ENCODE measurements at regions not wholly inside any gene's neighbourhood (a gene's known extent, or its start where the extent isn't known, plus 50 kb on each side); places are given as distances from the start of the nearest gene placed in this dataset.
A peak's percentile ranks its signal among the peaks of the same experiment; 100 is the strongest.

DNA sequence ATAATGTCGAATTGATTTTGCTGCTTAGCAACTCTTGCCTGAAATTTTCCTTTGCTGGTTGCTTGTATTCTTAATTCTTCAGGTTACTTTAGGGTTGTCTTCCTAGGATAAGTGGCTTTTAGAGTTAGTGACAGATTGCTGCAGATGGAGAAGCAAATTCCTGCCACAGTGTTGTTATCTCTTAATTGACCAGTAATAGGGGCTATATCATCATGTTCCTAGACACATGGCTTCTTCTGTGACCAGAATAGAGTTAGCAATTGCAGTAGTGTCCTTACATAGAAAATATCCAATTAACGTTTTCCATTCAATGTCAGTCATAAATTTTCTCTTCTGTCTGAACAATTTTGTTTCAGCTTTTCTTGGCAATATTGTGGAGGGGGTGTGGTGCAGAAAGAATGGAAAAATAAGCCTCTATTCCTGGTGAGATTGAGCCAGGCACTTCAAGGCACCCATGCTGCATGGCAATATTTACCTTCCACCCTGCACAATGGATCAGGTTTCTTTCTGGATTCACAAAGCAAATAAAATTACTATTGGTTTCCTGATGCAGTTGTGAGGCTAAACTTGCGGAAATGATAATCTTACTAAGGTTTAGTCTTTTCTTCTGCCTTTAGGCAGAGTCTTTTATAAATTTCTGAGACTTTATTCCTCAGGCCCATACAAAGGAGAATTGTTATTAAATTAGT is 1481.5 kb downstream of the EFNA5 start:
- TF ChIP-seq, protein P1, sequence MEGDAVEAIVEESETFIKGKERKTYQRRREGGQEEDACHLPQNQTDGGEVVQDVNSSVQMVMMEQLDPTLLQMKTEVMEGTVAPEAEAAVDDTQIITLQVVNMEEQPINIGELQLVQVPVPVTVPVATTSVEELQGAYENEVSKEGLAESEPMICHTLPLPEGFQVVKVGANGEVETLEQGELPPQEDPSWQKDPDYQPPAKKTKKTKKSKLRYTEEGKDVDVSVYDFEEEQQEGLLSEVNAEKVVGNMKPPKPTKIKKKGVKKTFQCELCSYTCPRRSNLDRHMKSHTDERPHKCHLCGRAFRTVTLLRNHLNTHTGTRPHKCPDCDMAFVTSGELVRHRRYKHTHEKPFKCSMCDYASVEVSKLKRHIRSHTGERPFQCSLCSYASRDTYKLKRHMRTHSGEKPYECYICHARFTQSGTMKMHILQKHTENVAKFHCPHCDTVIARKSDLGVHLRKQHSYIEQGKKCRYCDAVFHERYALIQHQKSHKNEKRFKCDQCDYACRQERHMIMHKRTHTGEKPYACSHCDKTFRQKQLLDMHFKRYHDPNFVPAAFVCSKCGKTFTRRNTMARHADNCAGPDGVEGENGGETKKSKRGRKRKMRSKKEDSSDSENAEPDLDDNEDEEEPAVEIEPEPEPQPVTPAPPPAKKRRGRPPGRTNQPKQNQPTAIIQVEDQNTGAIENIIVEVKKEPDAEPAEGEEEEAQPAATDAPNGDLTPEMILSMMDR (conservative IDR thresholded peaks at IDR 0.05): no peak
- H3K27ac ChIP-seq: peak overlapping the region; percentile 14; the same call in 1 of the 2 replicates

GRCh38 chr5:106185661-106186081 is 1485.1 kb downstream of the EFNA5 start:
- TF ChIP-seq, protein P1 (conservative IDR thresholded peaks at IDR 0.05): no peak
- no peak overlapping the region for H3K27ac ChIP-seq

- H3K27ac ChIP-seq: no peak overlapping the region
- TF ChIP-seq, protein P1 (conservative IDR thresholded peaks at IDR 0.05): no peak
These were observed 1495.8 kb downstream of the EFNA5 start for GRCh38 chr5:106174903-106175302.

DNA sequence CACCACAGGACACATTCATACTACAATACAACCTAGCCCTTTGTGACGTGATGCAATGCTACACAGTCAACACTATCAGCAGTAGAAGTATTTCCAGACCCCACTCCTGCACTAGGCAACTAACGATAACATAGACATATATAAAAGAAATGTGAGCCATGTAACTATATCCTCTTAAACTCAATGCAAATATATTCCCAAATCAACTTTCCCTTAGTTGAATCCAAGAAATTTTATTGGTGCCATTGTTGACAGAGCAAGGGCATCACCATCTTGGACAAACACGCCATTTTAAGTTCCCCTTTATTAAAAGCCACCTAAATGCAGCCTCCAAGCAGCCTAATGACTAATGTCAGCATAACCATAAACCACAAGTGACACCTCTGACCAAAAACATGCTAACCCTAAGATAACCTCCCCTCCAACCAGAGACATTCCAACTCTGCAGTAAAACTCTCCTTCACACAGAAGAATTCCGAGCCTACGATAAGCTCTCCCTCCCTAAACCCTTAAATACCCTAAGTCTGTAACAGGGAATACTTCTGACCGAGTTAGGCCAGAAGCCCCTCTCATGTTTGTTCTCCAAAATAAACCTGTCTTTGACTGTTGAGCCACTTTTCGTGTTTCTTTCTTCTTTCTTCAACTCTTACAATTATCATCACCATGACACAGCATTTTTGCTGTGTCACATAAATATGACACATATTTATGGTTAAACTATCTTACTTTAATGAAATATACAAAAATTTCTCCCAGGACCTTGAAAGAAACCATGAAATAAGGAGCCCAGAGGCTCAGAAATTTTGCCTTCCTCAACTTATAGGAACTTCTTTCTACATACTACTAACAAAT is 1497.8 kb downstream of the EFNA5 start:
- no peak overlapping the region for H3K27ac ChIP-seq
- TF ChIP-seq, protein P1 (conservative IDR thresholded peaks at IDR 0.05): no peak

DNA sequence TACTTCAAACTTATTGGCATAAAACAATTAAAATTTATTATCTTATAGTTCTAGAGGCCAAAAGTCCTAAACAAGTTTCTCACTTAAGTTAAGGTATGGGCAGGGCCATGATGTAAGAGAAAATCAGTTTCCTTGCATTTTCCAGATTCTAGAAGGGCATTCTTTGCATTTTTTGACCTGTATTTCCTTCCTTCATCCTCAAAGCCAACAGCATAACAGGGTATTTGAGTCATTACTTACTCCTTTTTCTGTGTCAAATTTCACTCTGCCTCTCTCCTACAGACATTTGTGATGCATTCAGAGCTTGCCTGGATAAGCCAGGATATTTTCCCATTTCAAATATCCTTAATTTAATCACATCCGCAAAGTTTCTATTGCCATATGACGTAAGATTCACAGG is 1499.0 kb downstream of the EFNA5 start:
- H3K27ac ChIP-seq: no peak overlapping the region
- TF ChIP-seq, protein P1 (conservative IDR thresholded peaks at IDR 0.05): no peak

DNA sequence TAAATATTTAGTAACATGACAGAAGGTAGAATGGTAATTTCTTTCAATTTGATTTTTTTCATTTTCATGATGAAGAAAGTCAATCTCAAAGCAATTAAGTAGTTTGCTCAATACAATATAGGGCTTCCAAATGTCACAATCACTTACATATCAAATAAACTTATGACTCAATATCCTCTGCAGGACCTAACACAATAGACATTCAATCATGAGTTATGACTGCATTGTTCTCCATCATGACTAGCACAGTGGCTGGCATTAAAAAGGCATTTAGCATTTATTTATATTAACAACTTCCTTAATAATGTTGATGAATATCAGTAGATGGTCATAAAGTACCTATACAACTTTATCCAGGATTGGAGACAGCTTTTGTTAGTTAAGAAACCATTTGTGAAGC is 1499.6 kb downstream of the EFNA5 start:
- TF ChIP-seq, protein P1 (conservative IDR thresholded peaks at IDR 0.05): no peak
- no peak overlapping the region for H3K27ac ChIP-seq

GRCh38 chr5:106167766-106168165 is 1503.0 kb downstream of the EFNA5 start:
- H3K27ac ChIP-seq: no peak overlapping the region
- TF ChIP-seq, protein P1 (conservative IDR thresholded peaks at IDR 0.05): no peak

All from VCaP (cell line).